ENCODE measurements at regions not wholly inside any gene's neighbourhood (a gene's known extent, or its start where the extent isn't known, plus 50 kb on each side); places are given as distances from the start of the nearest gene placed in this dataset.
"Not testable (repeated sequence)": the region's sequence is repeated elsewhere in the genome, so short reads cannot be mapped to it uniquely, and the experiment has no call there.

DNA sequence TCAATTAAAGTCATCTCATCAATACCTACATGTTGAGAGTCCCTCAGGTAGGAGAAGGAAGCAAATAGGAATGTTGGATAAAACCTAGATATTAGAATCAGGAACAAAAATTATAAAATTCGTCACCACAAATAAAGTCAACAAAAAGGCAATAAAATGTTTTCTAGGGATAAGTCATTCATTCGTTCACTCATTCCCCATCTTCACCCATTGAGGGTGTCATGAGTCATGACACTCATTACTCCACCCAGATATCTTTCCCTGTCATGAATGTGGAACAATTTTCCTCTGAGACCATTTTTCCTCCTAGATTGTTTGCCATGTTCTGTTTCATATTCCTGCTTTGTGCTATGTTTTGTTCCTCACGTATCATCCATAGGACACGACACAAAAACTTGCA, 50.9 kb upstream of the OLIG3 start:
- no peak for DNase-seq

GRCh38 chr6:137547186-137547585, 53.0 kb upstream of the OLIG3 start:
- DNase-seq = no peak

DNA sequence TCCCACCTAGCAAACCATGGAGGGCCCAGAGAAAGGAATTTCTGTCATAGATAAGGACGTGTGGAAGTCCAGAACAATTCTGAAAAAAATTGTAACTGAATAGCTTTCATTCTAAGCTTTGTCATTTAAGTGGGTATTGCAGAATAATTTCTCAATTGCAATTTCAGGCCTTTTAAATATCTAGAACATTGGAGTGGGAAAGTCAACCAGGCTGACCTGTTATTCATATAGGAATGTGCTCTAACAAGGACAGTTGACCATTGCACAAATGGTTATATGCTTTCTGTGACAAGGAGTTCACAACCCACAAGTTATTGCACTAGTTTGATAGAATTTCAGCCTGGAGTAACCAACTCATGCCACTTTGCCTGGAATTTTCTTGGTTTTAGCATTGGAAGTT, 53.4 kb upstream of the OLIG3 start:
- no peak for DNase-seq

DNA sequence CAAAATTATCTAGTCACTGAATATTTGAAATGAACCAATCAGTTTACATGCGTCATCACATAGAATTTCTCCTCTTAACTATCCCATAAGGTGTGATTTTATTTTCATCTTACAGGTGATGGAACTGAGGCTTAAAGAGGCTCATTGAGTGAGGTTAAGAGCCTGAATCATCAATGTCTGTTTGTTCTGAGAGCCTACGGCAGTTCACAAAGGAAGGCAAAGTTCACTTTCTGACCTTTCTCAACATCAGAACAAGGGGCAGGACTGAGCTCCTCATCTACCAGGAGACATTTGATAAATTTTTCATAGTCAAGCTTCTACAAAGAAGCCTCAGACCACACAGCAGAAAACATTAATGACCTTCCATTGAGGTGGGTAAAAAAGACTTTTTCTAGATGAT, 54.9 kb upstream of the OLIG3 start:
- DNase-seq = no peak

GRCh38 chr6:137550535-137550934, 56.3 kb upstream of the OLIG3 start:
- no peak for DNase-seq

DNA sequence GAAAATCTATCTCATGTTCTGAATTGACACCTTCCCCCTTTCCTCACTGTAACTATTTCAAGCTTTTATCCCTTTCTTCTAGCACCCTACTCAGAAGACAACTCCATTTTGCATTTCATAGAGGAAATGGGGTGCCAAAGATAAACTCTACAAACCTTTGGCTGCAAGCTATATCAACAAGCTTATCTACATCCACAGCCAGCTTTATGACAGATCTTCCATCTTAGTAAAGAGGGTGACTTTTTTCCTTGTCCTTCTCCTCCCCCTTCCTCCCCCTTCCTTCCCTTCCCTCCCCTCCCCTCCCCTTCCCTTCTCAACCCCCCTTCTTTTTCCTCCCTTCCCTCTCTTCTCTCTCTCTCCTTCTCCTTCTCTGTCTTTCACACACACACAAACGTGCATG, 58.0 kb upstream of the OLIG3 start:
- no peak for DNase-seq

DNA sequence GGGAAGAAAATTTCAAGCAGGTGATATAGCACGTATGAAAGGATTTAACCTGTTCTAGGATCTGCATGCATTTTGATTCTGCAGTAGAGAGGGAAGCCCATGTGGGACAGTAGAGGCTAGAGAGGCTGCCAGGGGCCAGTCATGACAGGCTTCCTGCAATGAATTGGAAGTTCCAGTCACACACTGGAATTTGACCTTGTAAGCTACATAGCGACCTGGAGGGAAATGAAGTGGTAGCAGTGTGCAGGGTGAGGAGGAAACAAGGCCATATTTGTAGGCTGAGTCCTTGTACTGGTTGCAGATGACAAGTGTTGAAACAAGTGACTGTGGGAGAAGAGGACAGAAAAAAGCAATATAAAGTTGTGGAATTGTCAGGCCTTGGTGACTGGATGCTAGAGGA, 58.6 kb upstream of the OLIG3 start:
- DNase-seq = no peak

DNA sequence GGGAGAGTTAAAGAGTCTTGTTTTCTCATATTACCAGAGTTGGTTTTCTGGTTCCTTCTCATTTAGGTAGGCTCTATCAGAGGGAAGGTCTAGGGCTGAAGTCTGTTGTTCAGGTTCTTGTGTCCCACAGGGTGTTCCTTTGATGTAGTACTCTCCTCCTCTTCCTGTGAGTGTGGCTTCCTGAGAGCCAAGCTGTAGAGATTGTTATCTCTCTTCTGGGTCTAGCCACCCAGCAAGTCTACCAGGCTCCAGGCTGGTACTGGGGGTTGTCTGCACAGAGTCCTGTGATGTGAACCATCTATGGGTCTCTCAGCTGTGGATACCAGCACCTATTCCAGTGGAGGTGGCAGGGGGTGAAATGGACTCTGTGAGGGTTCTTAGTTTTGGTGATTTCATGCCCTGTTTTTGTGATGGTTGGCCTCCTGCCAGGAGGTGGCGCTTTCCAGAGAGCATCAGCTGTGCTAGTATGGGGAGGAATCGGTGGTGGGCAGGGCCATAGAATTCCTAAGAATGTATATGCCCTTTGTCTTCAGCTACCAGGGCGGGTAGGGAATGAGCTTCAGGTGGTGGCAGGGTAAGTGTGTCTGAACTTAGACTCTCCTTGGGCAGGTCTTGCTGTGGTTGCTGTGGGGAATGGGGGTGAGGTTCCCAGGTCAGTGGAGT, 65.5 kb upstream of the OLIG3 start:
- DNase-seq = not testable (repeated sequence)

DNA sequence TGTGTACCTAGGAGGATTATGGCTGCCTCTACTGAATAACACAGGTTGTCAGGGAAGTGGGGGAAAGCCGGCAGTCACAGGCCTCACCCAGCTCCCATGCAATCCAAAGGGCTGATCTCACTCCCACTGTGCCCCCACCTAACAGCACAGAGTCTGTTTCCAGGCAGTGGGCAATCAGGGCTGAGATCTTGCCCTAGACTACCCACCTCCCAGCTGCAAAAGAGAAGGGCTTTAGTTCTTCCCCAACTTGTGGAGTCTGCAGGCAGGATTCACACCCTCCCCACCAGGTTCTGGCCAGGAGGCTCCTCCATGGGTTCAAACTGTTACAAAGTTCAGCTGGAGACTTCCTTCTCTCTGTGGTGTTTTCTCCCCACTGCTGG, 66.0 kb upstream of the OLIG3 start:
- no peak for DNase-seq

- no peak for DNase-seq
Observed at GRCh38 chr6:137568067-137568466, 73.9 kb upstream of the OLIG3 start.

- DNase-seq = no peak
Observed at GRCh38 chr6:137570393-137570792, 76.2 kb upstream of the OLIG3 start.

- peak; percentile 27 for DNase-seq
Observed at GRCh38 chr6:137571854-137572253, 77.7 kb upstream of the OLIG3 start.

GRCh38 chr6:137573739-137574138, 79.5 kb upstream of the OLIG3 start:
- DNase-seq = no peak

DNA sequence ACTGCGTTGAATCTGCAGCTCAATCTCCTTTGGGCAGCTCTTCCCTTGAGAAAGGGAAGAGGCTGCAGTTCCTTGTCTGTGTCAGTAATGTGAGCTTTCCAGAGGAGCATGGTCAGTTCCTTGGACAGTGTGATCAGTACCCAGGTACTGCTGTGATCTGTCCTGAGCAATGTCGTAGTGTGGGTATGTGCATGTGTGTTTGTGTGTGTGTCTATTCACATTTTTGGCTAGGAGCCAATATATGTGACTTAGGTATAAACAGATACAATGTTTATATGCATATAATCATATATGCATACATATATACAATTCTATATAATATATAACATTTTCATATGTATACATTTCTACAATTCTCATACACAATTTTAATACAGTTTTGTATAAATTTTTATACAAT, 85.4 kb upstream of the OLIG3 start:
- DNase-seq = no peak

GRCh38 chr6:137581019-137581707, 87.0 kb upstream of the OLIG3 start:
- DNase-seq = peak; percentile 22

- not testable (repeated sequence) for DNase-seq
Observed at GRCh38 chr6:137583519-137583918, 89.3 kb upstream of the OLIG3 start.

DNA sequence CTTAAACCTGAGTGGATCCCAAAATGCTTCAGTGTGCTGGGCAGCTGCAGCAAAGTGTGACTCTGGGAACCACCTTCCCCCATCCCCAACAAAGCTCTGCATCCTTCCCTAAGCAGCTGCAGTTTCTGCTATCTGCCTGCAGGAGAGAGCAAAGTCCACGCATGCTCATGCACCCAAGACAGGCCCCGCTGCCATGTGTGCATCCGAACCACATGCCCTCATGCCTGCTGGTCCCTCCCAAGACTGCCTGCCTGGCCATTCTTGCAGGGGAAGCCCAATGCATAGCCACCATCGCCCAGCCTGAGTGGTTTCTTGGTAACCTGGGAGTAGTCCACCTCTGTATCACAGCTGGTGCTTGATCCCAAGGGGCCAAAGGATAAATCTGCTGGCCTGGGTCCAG, 94.3 kb upstream of the OLIG3 start:
- no peak for DNase-seq

- peak; percentile 62 for DNase-seq
Observed at GRCh38 chr6:137589067-137589848, 95.1 kb upstream of the OLIG3 start.

- no peak for DNase-seq
Observed at GRCh38 chr6:137590684-137591083, 96.5 kb upstream of the OLIG3 start.

DNA sequence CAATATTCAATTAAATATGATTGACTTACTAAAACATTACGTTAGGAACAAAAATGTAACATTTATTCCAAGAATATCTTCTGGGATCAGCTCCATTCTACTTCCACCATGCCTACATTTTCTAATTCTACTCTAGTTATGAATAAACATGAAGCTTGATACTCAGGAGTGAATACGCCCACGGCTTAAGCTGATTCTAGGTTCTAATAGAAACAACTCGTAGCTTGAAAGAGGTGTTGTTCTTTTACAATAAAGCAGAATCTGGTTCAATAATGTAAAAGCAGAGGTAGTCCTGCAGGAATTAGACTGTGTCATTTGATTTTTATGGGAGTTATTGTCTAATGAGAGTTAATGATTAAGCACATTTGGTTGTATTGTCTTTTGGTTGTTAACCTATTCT, 107.3 kb upstream of the OLIG3 start:
- no peak for DNase-seq

DNA sequence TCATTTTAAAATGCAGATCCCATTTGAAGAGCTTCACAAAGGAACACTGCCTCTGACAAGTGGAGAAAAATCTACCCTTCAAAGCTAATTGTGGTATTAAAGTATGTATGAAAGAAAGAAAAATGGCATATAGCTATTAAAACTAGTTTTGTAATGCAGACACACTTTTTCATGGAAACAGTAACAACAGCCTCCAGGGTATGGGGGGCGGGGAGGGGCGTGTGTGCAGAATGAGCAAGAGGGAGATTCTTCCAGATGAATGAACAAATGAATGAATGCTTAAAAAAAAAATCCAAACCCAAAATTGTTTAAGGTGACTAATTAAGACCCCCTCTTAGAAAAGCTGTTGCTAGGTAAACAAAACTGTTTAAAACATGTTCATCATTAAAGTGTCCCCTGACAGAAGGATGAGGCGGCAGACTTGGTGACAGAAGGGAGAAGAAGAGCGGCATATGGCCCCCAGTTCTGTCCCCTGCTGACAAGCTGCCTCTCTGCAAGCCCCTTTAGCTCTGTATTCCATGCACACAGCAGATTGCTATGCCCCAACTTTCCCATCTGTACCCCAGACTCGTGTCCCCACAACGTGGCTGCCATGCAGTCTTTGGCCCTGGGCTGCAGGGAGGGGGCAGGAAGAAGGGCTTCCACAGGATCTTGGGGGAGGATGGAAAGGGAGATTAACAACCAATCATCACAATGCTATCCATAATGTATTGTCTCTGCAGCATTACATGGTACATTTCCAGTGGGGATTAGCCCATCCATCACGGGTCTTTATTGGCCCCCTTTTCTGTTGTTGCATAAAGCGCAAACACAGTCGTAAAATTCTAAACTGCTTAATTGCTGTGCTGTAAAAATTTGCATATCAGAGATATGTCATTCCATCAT, 108.4 kb upstream of the OLIG3 start:
- no peak for DNase-seq

GRCh38 chr6:137610702-137611101, 116.5 kb upstream of the OLIG3 start:
- no peak for DNase-seq

GRCh38 chr6:137623293-137623692, 129.1 kb upstream of the OLIG3 start:
- no peak for DNase-seq

All from suppressor macrophage treated with lipopolysaccharide for 4 hours (primary cell).